Transverse colon (tissue), 4 donors: ENCODE measurements at regions not wholly inside any gene's neighbourhood (a gene's known extent, or its start where the extent isn't known, plus 50 kb on each side); places are given as distances from the start of the nearest gene placed in this dataset.

Experiments used
- DNase-seq: peaks from one replicate; pipeline ENCODE4 v3.0.0-alpha.2; 2019
- H3K27ac ChIP-seq, 4 donors: fragments of 200-600 bp; sonication (generic); 2 replicates each; pipeline ENCODE4 v1.5.1; 2016 to 2018; ENCODE audit warnings: inconsistent platforms in 4 of 4
- H3K27me3 ChIP-seq: fragments of 200-600 bp; sonication (generic); 2 replicates; pipeline ENCODE4 v1.5.1; 2017; ENCODE audit warnings: inconsistent platforms
- H3K36me3 ChIP-seq, 4 donors: fragments of 200-600 bp; sonication (generic); 2 replicates each; pipeline ENCODE4 v1.5.1; 2017 to 2019; ENCODE audit warnings: inconsistent platforms in 4 of 4
- H3K4me1 ChIP-seq, 4 donors: fragments of 200-600 bp; sonication (generic); 2 replicates each; pipeline ENCODE4 v1.5.1; 2017 to 2020; ENCODE audit warnings: inconsistent platforms in 4 of 4
- H3K4me3 ChIP-seq, 4 donors: fragments of 200-600 bp; sonication (generic); 1 replicate in 1 of 4; 2 replicates in 3 of 4; pipeline versions ENCODE4 v1.5.1 to v1.6.1; 2017 to 2019; ENCODE audit warnings: inconsistent platforms in 4 of 4
- H3K9me3 ChIP-seq, 2 donors: fragments of 200-600 bp; sonication (generic); 2 replicates each; pipeline ENCODE4 v1.5.1; 2017 to 2019; ENCODE audit warnings: inconsistent platforms in 2 of 2
- CTCF ChIP-seq, 5 experiments: fragments of 200-600 bp in 3 of 5; fragments of 450-650 bp in 2 of 5; sonication (generic) in 3 of 5; IDR thresholded peaks; 1 replicate in 2 of 5; 2 replicates in 3 of 5; pipeline ENCODE4 v1.5.1; 2016 to 2017; ENCODE audit warnings: antibody characterized with exemption in 5 of 5, inconsistent platforms in 3 of 5, mild to moderate bottlenecking in 2 of 5, moderate library complexity in 1 of 5
- EP300 ChIP-seq: sonication (generic); formaldehyde crosslinking; IDR thresholded peaks from one replicate; pipeline ENCODE4 v1.6.1; 2017; ENCODE audit warnings: antibody characterized with exemption, low read depth
- POLR2A ChIP-seq: fragments of 450-650 bp; IDR thresholded peaks from one replicate; pipeline ENCODE4 v1.6.1; 2016; ENCODE audit warnings: antibody characterized with exemption, mild to moderate bottlenecking, moderate library complexity
- POLR2AphosphoS5 ChIP-seq, 3 donors: sonication (generic); formaldehyde crosslinking; IDR thresholded peaks; one replicate each; pipeline ENCODE4 v1.6.1; 2016; ENCODE audit warnings: antibody characterized with exemption in 3 of 3
- WGBS, 2 donors: methylation state at CpG; one replicate each; pipeline ENCODE4 v1.1.5; 2018; ENCODE audit warnings: low coverage in 1 of 2; 5-methylcytosine and 5-hydroxymethylcytosine counted together
- in situ Hi-C, 4 donors: fragments of 200-750 bp; cut with MboI; loops; one replicate each; pipeline versions ENCODE4 v1.15.0 to v1.15.1; 2017; ENCODE audit warnings: low sequenced_read_pairs in 3 of 4, low pct_ligation_motif_present in 1 of 4, low pct_unique_long_range_greater_than_20kb in 1 of 4
- intact Hi-C: fragments of 100-400 bp; cut with DNase I; formaldehyde crosslinking; loops from one replicate; pipeline ENCODE4 v1.15.1; 2023; ENCODE audit warnings: low total_unique reads

- intact Hi-C loops (no loop called here), in situ Hi-C loops (no loop called here)
- no peak overlapping the region for H3K27ac ChIP-seq
- H3K9me3 ChIP-seq: no peaks in the 10 kb centered on the region
- no peaks in the 10 kb centered on the region for H3K4me1 ChIP-seq
- DNase-seq: no peak
- H3K4me3 ChIP-seq: no peak overlapping the region
- no peaks in the 10 kb centered on the region for H3K27me3 ChIP-seq
- H3K36me3 ChIP-seq: no peaks in the 10 kb centered on the region
- TF ChIP-seq POLR2A (no peak), EP300 (no peak), POLR2AphosphoS5 (IDR thresholded peaks at IDR 0.05) (no peak), CTCF (IDR thresholded peaks at IDR 0.05) (no peak)
Observed at GRCh38 chr7:89503281-89503680, 651.0 kb upstream of the STEAP1 start.

GRCh38 chr7:89507034-89507433, 647.2 kb upstream of the STEAP1 start:
- WGBS, 2 donors: 79 to 82% methylated on average over 3 of the region's 3 CpGs
- Histone ChIP-seq H3K9me3 (no peaks in the 10 kb centered on the region), H3K27ac (no peak overlapping the region), H3K27me3 (no peaks in the 10 kb centered on the region), H3K4me1 (no peaks in the 10 kb centered on the region), H3K36me3 (no peaks in the 10 kb centered on the region), H3K4me3 (no peak overlapping the region)
- intact Hi-C loops (no loop called here), in situ Hi-C loops (no loop called here)
- no peak for DNase-seq
- no peak for TF ChIP-seq EP300
- no peak for TF ChIP-seq POLR2AphosphoS5 (IDR thresholded peaks at IDR 0.05)
- TF ChIP-seq CTCF (IDR thresholded peaks at IDR 0.05): no peak
- no peak for TF ChIP-seq POLR2A

- intact Hi-C loops (no loop called here), in situ Hi-C loops (no loop called here)
- Histone ChIP-seq H3K4me3 (no peak overlapping the region), H3K9me3 (no peaks in the 10 kb centered on the region), H3K36me3 (no peaks in the 10 kb centered on the region), H3K27me3 (no peaks in the 10 kb centered on the region), H3K4me1 (no peaks in the 10 kb centered on the region), H3K27ac (no peak overlapping the region)
- no peak for TF ChIP-seq POLR2A
- TF ChIP-seq POLR2AphosphoS5 (IDR thresholded peaks at IDR 0.05): no peak
- no peak for TF ChIP-seq CTCF (IDR thresholded peaks at IDR 0.05)
- no peak for TF ChIP-seq EP300
- WGBS, 2 donors: 42 to 45% methylated on average over 1 of the region's 1 CpG
- DNase-seq: no peak
Observed at GRCh38 chr7:89511900-89512299, 642.4 kb upstream of the STEAP1 start.

GRCh38 chr7:89514970-89515369, 639.3 kb upstream of the STEAP1 start:
- in situ Hi-C loops: no loop called here
- WGBS, 2 donors: 65 to 70% methylated on average over 3 of the region's 3 CpGs

GRCh38 chr7:89517815-89518214, 636.5 kb upstream of the STEAP1 start:
- 71% methylated on average over 1 of the region's 1 CpG; no CpG with 5 or more reads in 1 of the 2 donors for WGBS, 2 donors
- Histone ChIP-seq H3K27ac (no peak overlapping the region), H3K36me3 (no peaks in the 10 kb centered on the region), H3K4me3 (no peak overlapping the region), H3K9me3 (no peaks in the 10 kb centered on the region), H3K4me1 (no peaks in the 10 kb centered on the region), H3K27me3 (no peaks in the 10 kb centered on the region)
- in situ Hi-C loops (no loop called here), intact Hi-C loops (no loop called here)
- TF ChIP-seq POLR2A: no peak
- no peak for TF ChIP-seq EP300
- TF ChIP-seq POLR2AphosphoS5 (IDR thresholded peaks at IDR 0.05): no peak
- TF ChIP-seq CTCF (IDR thresholded peaks at IDR 0.05): no peak
- DNase-seq: no peak

More at GRCh38 chr7:89514970-89515369, 639.3 kb upstream of the STEAP1 start:
- intact Hi-C loops: no loop called here
- no peak for DNase-seq
- no peak overlapping the region for H3K27ac ChIP-seq
- no peaks in the 10 kb centered on the region for H3K27me3 ChIP-seq
- no peaks in the 10 kb centered on the region for H3K36me3 ChIP-seq
- no peak overlapping the region for H3K4me3 ChIP-seq
- no peak for TF ChIP-seq POLR2A
- H3K9me3 ChIP-seq: no peaks in the 10 kb centered on the region
- no peaks in the 10 kb centered on the region for H3K4me1 ChIP-seq
